OCI-LY1 (cell line): ENCODE measurements at regions not wholly inside any gene's neighbourhood (a gene's known extent, or its start where the extent isn't known, plus 50 kb on each side); places are given as distances from the start of the nearest gene placed in this dataset.

ENCODE experiments used
- H2AFZ ChIP-seq: fragments of 200-600 bp; sonication (generic), shearing (Covaris generic); 2 replicates; pipeline ENCODE4 v1.6.0; 2014; ENCODE audit warnings: antibody characterized with exemption, mild to moderate bottlenecking, low read length
- H3F3A ChIP-seq: fragments of 200-600 bp; sonication (generic), shearing (Covaris generic); 2 replicates; pipeline ENCODE4 v1.6.0; 2014; ENCODE audit warnings: mild to moderate bottlenecking, antibody characterized with exemption, low read length, moderate library complexity; ENCODE audit not compliant: insufficient read depth
- H3K27ac ChIP-seq: fragments of 200-600 bp; sonication (generic); 2 replicates; pipeline ENCODE4 v1.5.1; 2014; ENCODE audit warnings: low read length, mixed run types, mild to moderate bottlenecking, low read depth; ENCODE audit not compliant: poor library complexity, severe bottlenecking
- H3K27me3 ChIP-seq: fragments of 200-600 bp; sonication (generic); 2 replicates; pipeline ENCODE4 v1.6.0; 2014; ENCODE audit warnings: antibody characterized with exemption, mild to moderate bottlenecking, low read length, moderate library complexity; ENCODE audit not compliant: insufficient read depth
- H3K36me3 ChIP-seq: fragments of 200-600 bp; sonication (generic); 2 replicates; pipeline ENCODE4 v1.6.1; 2014; ENCODE audit warnings: mild to moderate bottlenecking, antibody characterized with exemption, low read length, moderate library complexity, mixed read lengths; ENCODE audit not compliant: insufficient read depth
- H3K4me1 ChIP-seq: fragments of 200-600 bp; sonication (generic); 2 replicates; pipeline ENCODE4 v1.5.1; 2014; ENCODE audit warnings: mild to moderate bottlenecking, low read length, moderate library complexity; ENCODE audit not compliant: insufficient read depth, severe bottlenecking
- H3K4me2 ChIP-seq: fragments of 200-600 bp; sonication (generic), shearing (Covaris generic); 2 replicates; pipeline ENCODE4 v1.6.1; 2014; ENCODE audit warnings: low read length
- H3K4me3 ChIP-seq: fragments of 200-600 bp; sonication (generic); 2 replicates; pipeline ENCODE4 v1.5.1; 2014; ENCODE audit warnings: low read length, low read depth, mild to moderate bottlenecking, mixed read lengths; ENCODE audit not compliant: poor library complexity, severe bottlenecking
- H3K79me2 ChIP-seq: fragments of 200-600 bp; shearing (Covaris generic); 2 replicates; pipeline ENCODE4 v1.6.1; 2016; ENCODE audit warnings: mixed run types, low read length, mixed read lengths; ENCODE audit not compliant: insufficient read depth
- H3K9ac ChIP-seq: fragments of 200-600 bp; sonication (generic), shearing (Covaris generic); 2 replicates; pipeline ENCODE4 v1.6.1; 2014; ENCODE audit warnings: mild to moderate bottlenecking, low read length, mixed read lengths
- H3K9me2 ChIP-seq: fragments of 200-600 bp; sonication (generic), shearing (Covaris generic); 2 replicates; pipeline ENCODE4 v1.6.1; 2014; ENCODE audit warnings: low read depth, mild to moderate bottlenecking, low read length, mixed read lengths
- H3K9me3 ChIP-seq: fragments of 200-600 bp; shearing (Covaris generic); 2 replicates; pipeline ENCODE4 v1.6.1; 2014; ENCODE audit warnings: low read length, mixed read lengths
- H4K20me1 ChIP-seq: fragments of 200-600 bp; sonication (generic), shearing (Covaris generic); 2 replicates; pipeline ENCODE4 v1.6.0; 2016; ENCODE audit warnings: mild to moderate bottlenecking, low read length; ENCODE audit not compliant: insufficient read depth
- EZH2 ChIP-seq: fragments of 200-600 bp; sonication (generic), shearing (Covaris generic); IDR thresholded peaks from 2 replicates; pipeline ENCODE4 v1.8.0; 2017; ENCODE audit warnings: borderline replicate concordance, mixed run types, mild to moderate bottlenecking, antibody characterized with exemption, low read length, moderate library complexity, mixed read lengths
- TF ChIP-seq, protein P1 (sequence below): fragments of 200-600 bp; sonication (generic), shearing (Covaris generic); IDR thresholded peaks from 2 replicates; pipeline ENCODE4 v1.5.1; 2017; ENCODE audit warnings: mild to moderate bottlenecking, antibody characterized with exemption, low read length, moderate library complexity, mixed read lengths

DNA sequence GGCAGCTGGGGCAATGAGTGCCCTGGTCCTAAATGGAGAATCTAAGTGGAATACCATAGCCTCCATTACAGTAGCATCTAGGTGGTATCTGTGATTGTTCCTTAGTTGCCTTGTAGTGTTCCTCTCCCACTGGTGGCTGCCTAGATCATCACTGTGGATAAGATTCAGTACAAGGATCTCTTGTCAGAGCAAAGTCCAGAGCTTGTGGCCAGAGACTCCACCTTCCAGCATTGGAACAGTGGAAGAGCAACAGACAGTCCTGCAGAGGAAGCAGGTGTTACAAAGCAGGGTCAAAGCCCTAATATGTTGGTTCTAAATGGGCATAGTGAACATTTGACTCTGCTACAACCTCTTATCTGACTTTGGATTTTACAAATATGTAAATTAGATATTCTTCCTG, 194.1 kb upstream of the GRIK2 start:
- H2AFZ ChIP-seq: no peak overlapping the region
- no peaks in the 10 kb centered on the region for H4K20me1 ChIP-seq
- H3K4me2 ChIP-seq: no peak overlapping the region
- no peaks in the 10 kb centered on the region for H3K4me1 ChIP-seq
- no peaks in the 10 kb centered on the region for H3K36me3 ChIP-seq
- no peak overlapping the region for H3K9ac ChIP-seq
- no peaks in the 10 kb centered on the region for H3F3A ChIP-seq
- no peaks in the 10 kb centered on the region for H3K9me2 ChIP-seq
- H3K27ac ChIP-seq: no peak overlapping the region
- H3K79me2 ChIP-seq: no peaks in the 10 kb centered on the region
- H3K27me3 ChIP-seq: no peaks in the 10 kb centered on the region
- H3K9me3 ChIP-seq: no peaks in the 10 kb centered on the region
- TF ChIP-seq, protein P1, sequence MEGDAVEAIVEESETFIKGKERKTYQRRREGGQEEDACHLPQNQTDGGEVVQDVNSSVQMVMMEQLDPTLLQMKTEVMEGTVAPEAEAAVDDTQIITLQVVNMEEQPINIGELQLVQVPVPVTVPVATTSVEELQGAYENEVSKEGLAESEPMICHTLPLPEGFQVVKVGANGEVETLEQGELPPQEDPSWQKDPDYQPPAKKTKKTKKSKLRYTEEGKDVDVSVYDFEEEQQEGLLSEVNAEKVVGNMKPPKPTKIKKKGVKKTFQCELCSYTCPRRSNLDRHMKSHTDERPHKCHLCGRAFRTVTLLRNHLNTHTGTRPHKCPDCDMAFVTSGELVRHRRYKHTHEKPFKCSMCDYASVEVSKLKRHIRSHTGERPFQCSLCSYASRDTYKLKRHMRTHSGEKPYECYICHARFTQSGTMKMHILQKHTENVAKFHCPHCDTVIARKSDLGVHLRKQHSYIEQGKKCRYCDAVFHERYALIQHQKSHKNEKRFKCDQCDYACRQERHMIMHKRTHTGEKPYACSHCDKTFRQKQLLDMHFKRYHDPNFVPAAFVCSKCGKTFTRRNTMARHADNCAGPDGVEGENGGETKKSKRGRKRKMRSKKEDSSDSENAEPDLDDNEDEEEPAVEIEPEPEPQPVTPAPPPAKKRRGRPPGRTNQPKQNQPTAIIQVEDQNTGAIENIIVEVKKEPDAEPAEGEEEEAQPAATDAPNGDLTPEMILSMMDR: no peak
- no peak for TF ChIP-seq EZH2
- no peak overlapping the region for H3K4me3 ChIP-seq

GRCh38 chr6:101202867-101203374, 190.6 kb upstream of the GRIK2 start:
- TF ChIP-seq, protein P1: no peak
- no peak for TF ChIP-seq EZH2
- no peak overlapping the region for H3K4me2 ChIP-seq
- H3K4me1 ChIP-seq: no peaks in the 10 kb centered on the region

GRCh38 chr6:101203664-101204063, 189.8 kb upstream of the GRIK2 start:
- Histone ChIP-seq H3K79me2 (no peaks in the 10 kb centered on the region), H2AFZ (no peak overlapping the region), H3K4me2 (no peak overlapping the region), H3K9ac (no peak overlapping the region), H3K4me3 (no peak overlapping the region), H3K27ac (no peak overlapping the region), H3K9me2 (no peaks in the 10 kb centered on the region), H4K20me1 (no peaks in the 10 kb centered on the region), H3K4me1 (no peaks in the 10 kb centered on the region), H3K9me3 (no peaks in the 10 kb centered on the region), H3F3A (no peaks in the 10 kb centered on the region), H3K27me3 (no peaks in the 10 kb centered on the region), H3K36me3 (no peaks in the 10 kb centered on the region)
- TF ChIP-seq EZH2: no peak
- TF ChIP-seq, protein P1: no peak

More at GRCh38 chr6:101202867-101203374, 190.6 kb upstream of the GRIK2 start:
- Histone ChIP-seq H2AFZ (no peak overlapping the region), H3K4me3 (no peak overlapping the region), H3K36me3 (no peaks in the 10 kb centered on the region), H4K20me1 (no peaks in the 10 kb centered on the region), H3K9me3 (no peaks in the 10 kb centered on the region), H3K27me3 (no peaks in the 10 kb centered on the region), H3F3A (no peaks in the 10 kb centered on the region), H3K9me2 (no peaks in the 10 kb centered on the region), H3K9ac (no peak overlapping the region), H3K79me2 (no peaks in the 10 kb centered on the region), H3K27ac (no peak overlapping the region)
